GM21381 (cell line): ENCODE measurements at regions not wholly inside any gene's neighbourhood (a gene's known extent, or its start where the extent isn't known, plus 50 kb on each side); places are given as distances from the start of the nearest gene placed in this dataset.
"Not testable (repeated sequence)": the region's sequence is repeated elsewhere in the genome, so short reads cannot be mapped to it uniquely, and the experiment has no call there.

Source experiments
- ATAC-seq: cut with Tn5 transposase; IDR thresholded peaks from one replicate; pipeline ENCODE4 v1.9.1; 2021; ENCODE audit warnings: mild to moderate bottlenecking, moderate library complexity; ENCODE audit not compliant: unreplicated experiment

DNA sequence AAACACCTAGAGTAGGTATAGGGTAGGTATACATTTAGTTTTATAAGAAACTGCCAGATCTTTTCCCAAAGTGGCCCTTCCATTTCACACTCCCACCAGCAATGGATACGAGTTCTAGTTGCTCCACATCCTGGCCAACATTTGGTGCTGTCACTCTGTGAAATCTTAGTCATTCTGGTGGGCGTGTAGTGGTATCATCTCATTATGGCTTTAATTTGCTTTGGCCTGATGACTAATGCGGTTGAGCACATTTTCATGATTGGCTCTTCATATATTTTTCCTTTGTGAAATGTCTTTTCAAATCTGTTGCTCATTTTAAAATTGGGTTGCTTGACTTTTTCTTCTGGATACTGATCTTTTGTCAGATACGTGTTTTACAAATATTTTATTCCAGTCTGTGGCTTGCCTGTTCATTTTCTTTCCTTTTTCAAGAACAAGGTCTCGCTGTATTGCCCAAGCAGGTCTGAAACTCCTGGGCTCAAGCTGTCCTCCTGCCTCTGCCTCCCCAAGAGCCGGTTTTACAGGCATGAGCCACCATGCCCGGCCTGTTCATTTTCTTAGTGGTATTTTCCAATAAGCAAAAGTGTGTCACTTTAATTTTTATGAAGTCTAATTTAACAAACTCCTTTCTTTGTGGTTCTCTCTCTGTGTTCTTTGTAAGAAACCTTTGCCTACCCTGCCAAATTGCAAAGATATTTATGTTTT, 192.4 kb downstream of the SEC14L1 start:
- no peak for ATAC-seq

DNA sequence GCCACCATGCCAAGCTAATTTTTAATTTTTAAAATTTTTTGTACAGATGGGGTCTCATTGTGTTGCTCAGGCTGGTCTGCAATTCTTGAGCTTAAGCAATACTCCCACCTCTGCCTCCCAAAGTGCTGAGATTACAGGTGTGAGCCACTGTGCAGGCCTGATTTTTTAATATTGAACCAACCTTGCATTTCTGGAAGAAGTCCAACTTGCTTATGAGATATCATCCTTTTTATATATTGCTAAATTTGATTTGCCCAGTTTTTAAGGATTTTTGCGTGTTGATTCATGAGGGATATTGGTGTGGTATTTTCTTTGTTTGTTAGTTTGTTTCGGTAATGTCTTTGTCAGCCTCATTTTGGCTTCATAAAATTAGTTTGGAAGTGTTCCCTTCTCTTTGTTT, 196.4 kb downstream of the SEC14L1 start:
- no peak for ATAC-seq

DNA sequence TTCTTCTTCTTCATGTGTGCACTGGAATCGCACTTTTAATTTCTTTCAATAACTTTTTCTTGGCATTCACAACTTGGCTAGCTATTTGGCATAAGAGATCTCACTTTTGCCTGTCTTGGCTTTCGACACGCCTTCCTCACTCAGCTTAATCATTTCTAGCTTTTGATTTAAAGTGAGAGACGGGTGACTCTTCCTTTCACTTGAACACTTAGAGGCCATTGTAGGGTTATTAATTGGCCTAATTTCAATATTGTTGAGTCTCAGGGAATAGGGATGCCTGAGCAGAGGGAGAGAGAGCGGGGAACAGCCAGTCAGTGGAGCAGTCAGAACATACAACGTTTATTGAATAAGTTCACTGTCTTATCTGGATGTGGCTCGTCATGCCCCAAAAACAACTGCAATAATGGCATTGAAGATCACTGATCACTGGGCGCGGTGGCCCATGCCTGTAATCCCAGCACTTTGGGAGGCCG, 200.3 kb downstream of the SEC14L1 start:
- no peak for ATAC-seq

DNA sequence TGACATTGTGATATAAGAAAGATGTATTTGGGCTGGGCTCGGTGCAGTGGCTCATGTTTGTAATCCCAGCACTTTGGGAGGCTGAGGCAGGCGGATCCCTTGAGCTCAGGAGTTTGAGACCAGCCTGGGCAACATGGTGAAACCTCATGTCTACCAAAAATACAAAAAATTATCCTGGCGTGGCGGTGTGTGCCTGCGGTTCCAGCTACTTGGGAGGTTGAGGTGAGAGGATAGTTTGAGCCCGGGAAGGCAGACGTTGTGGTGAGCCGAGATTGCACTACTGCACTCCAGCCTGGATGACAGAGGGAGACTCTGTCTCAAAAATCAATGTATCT, 201.9 kb downstream of the SEC14L1 start:
- not testable (repeated sequence) for ATAC-seq

DNA sequence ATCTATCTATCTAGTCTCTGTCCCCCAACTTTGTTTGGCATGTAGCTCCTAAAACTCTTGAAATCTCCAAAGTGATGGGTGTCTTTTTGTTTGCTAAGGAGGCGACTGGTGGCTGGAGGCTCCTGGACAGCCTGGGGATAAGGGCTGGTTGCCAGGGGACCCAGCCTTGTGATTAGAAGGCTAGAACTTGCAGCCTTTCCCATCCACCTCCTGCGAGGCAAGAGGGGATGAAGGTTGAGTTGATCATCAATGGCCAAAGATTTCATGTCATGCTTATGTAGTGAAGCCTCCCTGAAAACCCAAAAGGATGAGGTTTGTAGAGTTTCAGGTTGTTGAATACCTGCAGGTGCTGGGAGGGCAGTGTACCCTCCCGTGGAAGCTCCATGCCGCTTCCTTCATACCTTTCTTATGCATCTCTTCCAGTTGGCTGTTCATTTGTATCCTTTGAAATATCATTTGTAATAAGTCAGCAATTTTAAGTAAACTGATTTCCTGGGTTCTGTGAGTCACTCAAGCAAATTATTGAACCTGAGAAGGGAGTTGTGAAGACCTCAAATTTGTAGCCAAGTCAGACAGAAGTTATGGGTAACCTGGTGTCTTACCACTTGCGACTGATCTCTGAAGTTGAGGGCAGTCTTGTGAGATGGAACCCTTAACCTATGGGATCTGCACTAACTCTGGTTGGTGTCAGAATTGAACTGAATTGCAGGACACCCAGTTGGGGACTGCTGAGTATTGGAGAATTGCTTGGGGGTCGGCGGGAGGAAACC, 202.4 kb downstream of the SEC14L1 start:
- no peak for ATAC-seq

DNA sequence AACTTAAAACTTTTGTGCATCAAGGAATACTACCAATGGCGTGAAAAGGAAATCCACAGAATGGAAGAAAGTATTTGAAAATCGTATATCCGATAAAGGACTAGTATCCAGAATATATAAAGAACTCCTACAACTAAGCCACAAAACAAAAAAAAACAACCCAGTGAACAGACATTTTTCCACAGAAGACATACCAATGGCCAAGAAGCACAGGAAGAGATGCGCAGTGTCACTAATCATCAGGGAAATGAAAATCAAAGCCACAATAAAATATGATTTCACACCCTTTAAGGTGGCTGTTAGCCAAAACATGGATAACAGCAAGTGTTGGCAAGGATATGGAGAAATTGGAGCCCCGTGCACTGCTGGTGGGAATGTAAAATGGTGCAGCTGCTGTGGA, 203.3 kb downstream of the SEC14L1 start:
- ATAC-seq = no peak

DNA sequence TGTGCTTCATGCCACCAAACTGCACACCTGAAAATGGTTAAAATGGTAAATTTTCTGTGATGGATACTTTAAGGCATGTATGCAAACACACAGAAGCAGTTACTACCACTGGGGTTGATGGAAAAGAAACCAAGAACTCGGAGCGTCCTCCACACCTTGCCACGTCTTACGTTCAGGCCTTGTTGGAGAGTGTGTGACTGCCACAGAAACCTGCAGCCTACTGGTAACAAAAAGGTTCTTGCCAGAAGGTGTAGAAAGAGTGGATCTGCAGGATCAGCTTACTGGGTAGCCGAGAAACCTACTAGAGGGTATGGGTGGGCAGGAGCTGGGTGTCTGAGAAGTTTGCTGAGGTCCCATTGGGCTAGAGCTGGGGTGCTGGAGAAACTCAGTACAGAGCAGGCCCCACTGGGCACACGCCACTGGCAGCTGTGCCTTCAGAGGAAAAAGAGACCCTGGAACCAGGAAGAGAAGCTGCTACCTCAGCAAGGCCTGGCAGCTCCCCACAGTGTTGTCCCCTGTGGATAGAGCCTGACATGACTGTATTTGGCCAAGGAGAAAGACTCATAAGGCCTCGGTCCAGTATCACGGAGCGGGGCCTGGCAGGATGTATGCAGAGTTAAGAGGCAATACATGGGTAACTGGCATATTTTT, 204.6 kb downstream of the SEC14L1 start:
- no peak for ATAC-seq

DNA sequence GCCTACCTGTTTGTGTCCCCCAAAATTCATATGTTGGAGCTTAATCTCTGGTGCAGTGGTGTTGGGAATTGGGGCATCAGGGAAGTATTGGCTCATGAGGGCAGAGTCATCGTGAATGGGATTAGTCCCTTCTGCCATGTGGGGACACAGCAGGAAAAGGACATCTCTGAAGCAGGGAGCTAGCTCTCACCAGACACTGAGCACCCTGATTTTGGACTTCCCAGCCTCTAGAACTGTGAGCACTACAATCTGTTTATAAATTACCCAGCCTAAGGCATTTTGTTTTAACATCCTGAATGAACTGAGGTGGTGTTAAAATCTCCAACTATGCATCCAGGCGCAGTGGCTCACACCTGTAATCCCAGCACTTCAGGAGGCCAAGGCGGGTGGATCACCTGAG, 206.0 kb downstream of the SEC14L1 start:
- no peak for ATAC-seq

DNA sequence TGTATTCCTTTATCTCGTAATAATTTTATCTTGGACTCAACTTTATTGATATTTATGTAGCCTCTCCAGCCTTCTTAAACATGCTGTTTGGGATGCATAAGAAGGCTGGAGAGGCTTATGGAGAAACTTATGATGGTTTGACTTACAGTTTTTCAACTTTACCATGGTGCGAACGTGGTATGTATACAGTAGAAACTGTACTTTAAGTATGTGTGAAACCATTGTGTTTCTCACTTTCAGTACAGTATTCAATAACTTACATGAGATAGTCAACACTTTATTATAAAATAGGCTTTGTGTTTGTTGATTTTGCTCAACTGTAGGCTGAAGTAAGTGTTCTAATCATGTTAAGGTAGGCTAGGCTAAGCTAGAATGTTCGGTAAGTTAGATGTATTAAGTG, 206.8 kb downstream of the SEC14L1 start:
- no peak for ATAC-seq

DNA sequence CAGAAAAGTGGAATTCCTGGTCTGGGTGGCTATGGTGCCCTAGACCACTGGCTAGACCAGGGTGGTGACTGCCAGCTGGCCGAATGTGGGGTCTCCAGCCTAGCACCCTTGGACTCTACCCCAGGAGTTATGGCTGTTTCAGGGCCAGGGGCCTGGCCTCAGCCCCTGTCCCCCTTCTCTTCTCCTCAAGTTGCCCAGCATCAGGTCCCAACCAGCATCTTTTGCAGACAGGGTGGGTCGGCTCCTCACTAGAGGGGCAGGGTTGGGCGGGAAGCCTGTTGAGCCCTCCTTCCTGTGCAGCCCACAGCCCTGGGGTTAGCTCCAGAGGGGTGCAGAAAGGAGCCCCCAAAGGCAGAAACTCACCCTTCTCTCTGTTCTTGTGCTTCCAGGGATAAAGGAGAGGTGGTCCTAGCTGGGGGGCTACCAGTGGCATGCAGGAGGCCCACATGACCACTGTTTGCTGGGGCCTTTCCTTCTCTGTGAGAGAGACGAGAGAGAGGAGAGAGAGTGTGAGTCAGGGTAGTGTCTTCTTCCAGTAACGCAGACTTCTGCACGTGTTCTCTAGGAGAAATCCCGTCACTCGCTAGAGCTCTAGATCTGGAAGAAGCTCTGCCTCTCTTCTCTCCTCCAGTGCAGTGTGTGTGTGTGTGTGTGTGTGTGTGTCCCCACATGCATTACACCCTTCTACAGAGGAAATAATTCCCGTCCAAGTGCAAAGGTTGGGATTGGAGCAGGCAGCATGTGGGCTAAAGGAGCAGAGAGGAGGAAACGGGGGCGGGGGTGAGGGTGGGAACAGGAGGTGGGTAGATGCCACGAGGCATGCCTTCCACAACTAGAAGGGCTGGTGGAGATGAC, 209.4 kb downstream of the SEC14L1 start:
- no peak for ATAC-seq

DNA sequence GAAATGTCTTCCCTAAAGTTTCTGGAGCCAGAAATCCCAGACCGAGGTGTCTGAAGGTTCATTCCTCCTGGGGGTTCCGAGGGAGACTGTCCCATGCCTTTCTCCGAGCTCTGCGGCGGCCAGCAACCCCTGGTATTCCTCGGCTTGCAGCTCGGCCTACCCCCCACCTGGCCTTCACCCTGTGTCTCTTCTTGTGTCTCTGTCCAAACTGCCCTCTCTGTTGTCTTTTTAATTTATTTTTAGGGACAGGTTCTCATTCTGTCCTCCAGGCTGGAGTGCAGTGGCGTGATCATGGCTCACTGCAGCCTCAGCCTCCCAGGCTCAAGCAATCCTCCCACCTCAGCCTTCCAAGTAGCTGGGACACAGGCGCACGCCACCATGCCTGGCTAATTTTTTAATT, 211.7 kb downstream of the SEC14L1 start:
- ATAC-seq = no peak

DNA sequence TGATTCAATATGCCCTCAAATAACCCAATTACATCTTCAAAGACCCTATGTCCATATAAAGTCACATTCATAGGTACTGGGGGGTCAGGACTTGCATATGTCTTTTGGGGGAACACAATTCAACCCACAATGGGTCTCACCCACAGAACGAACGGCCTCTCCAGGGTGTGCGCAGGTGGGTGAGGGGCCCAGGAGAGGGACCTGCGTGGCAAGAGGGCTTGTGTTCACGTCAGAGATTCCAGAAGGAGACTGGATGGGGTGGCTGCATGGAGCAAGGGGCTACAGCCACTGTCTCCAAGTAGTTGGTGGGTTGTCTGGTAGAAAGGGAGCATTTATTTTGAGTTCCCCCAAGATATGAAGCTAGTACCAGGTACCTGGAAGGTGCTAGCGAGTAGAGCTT, 212.2 kb downstream of the SEC14L1 start:
- no peak for ATAC-seq

DNA sequence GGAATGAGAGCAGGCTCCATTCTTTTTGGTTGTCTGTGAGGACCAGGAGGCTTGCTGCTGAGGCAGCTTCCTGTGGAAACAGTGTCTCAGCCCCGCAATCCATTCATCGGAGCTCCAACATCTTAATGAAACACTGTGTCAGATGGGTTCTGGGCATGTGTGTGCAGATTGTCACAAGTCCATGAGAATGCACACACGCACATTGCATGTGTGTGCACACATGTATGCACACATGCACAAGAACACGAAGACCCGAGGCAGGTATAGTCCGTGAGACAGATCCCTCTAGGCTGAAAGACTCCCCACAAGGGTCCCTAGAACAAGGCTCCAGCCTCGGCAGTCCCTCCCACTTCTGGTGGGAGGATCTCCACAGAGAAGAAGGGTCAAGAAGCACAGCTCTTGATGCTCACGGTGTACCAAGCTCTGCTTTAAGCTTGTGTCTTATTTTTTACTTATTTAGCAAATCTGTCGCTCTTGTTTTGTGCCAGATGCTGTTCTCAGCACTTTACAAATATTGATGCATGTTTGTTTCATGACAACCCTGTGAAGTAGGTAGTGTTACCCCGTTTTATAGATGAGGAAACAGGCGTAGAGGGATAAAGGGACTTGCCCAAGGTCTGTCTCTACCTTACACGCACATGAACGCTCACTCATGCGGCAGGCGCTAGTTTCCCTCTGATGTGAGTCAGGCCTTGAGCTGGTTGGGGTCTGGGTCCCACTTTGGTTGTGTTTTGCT, 213.1 kb downstream of the SEC14L1 start:
- ATAC-seq = no peak

DNA sequence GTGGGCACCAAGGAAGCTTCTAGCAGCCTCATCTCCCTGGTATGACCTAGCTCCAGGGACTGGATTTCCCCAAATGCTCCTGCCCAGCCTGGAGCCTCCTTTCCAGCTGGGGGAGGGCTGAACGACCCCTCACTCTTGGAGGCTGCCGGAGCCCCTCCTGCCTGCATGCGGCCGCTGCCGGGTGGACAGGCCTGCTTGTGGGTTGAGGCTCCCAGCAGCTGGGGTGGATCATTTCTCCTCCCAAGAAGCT, 213.6 kb downstream of the SEC14L1 start:
- no peak for ATAC-seq

DNA sequence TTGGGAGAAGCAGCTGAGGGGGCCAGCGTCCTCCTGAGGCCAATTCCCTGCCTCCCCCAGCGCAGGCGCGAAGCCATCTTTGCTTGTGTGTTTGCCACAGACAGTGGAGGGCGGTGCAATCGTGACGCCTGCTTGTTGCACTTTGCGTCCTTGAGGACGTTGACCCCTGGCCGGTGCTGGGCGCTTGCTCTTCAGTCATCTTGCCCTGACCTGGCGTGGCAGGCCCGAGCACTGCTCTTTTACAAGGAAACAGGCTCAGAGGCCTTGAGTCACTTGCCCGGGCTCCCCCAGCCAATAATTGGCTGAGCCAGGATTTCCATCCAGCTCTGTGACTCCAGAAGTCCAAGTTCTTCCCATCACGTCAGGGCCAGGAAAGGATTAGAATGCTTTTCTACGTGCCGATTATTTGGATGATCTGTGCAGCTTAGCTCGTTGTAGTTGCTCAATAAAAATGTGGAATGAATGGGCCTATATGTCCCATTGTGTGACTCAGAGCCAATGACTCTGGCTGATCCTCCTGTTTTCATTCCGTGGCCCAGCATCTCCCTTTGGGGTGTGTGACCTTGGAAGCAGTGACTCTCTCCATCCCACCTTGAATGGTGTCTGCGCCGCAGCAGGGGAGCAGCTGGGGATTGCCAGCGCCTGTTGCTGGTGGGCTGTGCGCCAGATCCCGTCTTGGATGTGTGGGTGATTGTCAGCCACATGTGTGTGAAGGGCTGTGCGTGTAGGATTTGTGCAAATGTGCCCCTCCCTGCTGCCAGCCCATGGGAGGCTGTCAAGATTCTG, 214.1 kb downstream of the SEC14L1 start:
- no peak for ATAC-seq

DNA sequence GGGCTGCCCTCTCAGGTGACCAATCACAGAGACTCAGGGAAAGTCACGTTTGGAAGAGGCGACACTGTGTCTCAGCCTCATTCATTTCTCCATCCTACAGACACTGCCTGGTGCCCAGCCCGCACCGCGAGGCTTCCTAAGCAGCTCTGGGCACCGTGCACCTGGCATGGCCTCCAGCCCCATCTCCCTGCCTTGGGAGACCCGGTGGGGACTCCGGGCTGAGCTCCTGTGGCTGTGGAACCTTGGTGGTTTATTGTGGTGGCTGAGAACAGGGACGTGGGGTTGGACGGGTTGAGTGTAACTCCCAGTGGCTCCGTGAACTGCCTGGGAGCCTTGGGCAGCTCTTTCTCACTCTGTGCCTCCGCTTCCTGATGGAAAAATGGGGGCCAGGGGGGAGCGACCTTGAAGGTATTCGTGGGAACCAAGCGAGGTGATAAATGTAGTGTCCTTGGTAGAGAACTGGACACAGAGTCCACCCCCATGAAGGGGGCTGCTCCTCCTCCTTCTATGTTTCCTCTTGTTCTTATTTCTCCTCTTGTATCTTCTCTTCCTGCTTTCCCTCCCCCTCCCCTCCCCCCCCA, 215.4 kb downstream of the SEC14L1 start:
- no peak for ATAC-seq

DNA sequence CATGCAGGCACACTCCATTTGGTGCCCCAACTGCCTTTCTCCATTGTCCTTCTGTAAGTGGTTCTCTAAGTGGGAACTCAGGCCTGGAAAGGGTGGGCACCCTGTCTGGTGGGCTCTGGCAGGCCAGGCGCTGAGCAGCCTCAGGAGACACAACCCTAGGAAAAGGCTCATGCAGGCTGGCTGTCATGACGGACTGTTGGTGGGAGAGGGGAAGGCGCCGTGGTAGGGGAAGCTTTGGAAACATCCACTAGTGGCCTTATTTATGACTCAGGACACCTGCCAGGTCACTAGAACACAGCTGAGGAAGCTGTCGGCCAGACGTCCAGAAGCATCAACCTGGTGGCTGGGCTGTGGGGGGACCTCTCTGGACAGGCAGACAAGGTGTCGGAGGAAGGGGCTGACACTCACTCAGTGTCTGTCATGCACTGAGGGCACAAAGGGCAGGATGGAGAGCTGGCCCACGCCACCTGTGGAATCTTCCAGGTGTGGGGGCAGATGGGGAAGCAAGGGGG, 216.0 kb downstream of the SEC14L1 start:
- ATAC-seq = no peak

DNA sequence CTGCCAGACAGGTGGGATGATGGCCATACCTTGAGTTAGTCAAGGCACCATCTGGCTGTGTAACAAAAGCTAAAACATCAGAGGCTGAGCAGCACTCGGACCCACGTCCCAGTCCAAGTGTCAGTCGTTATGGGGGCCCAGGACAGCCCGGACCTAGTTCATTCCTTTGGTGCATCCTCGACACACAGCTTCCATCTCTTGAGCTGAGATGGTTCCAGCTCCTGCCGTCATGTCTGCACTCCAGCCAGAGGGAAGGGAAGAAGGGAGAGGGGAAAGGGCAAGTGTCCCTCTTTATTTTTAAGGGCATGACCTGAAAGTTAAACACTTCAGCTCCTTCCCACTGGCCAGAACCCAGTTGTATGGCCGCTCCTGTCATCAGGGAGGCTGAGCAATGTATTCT, 218.0 kb downstream of the SEC14L1 start:
- ATAC-seq = no peak

DNA sequence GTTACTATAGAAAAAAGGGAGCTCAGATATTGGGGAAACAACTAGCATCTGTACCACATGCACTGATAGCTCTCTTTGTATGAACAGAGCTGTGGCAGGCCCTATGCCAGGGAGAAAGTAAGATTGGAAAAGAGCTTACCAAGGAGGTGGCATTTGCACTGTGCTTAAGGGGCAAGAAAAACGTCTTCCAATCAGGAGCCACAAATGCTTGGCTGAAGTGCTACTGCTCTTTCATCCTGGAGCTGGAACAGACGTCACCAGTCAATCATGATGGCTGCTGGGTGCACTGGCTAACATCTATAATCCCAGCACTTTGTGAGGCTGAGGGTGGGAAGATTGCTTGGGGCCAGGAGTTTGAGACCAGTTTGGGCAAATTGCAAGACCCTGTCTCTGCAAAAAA, 218.5 kb downstream of the SEC14L1 start:
- no peak for ATAC-seq
